Psoas muscle (tissue), 7 donors: ENCODE measurements at regions not wholly inside any gene's neighbourhood (a gene's known extent, or its start where the extent isn't known, plus 50 kb on each side); places are given as distances from the start of the nearest gene placed in this dataset.

Experiments
- ATAC-seq, 4 donors: fragments of 200-7000 bp; cut with Tn5 transposase; one replicate each; pipeline ENCODE4 v1.9.1; 2020; ENCODE audit warnings: moderate library complexity in 3 of 4, mild to moderate bottlenecking in 2 of 4
- DNase-seq, 2 donors: peaks; one replicate each; pipeline ENCODE4 v3.0.0-alpha.2; 2020
- H3K27ac ChIP-seq: fragments of 200-600 bp; one replicate; pipeline ENCODE4 v1.8.0; 2022
- H3K27me3 ChIP-seq, 3 donors: fragments of 200-600 bp in 1 of 3; one replicate each; pipeline versions ENCODE4 v1.6.1 to v1.8.0; 2013 to 2022; ENCODE audit warnings: low read length in 2 of 3, mild to moderate bottlenecking in 2 of 3, moderate library complexity in 1 of 3; ENCODE audit not compliant: insufficient read depth in 3 of 3
- H3K36me3 ChIP-seq, 2 donors: fragments of 200-600 bp in 1 of 2; one replicate each; pipeline versions ENCODE4 v1.6.1 to v1.8.0; 2013 to 2022; ENCODE audit warnings: low read depth in 1 of 2, mild to moderate bottlenecking in 1 of 2, moderate library complexity in 1 of 2; ENCODE audit not compliant: insufficient read depth in 1 of 2
- H3K4me1 ChIP-seq: fragments of 200-600 bp; one replicate; pipeline ENCODE4 v1.8.0; 2022
- H3K4me3 ChIP-seq: fragments of 200-600 bp; one replicate; pipeline ENCODE4 v1.8.0; 2022; ENCODE audit warnings: mild to moderate bottlenecking
- H3K9me3 ChIP-seq: fragments of 200-600 bp; one replicate; pipeline ENCODE4 v1.8.0; 2022
- CTCF ChIP-seq: fragments of 200-600 bp; IDR thresholded peaks from one replicate; pipeline ENCODE4 v1.8.0; 2022; ENCODE audit warnings: antibody characterized with exemption
- WGBS, 3 donors: extraction: QIAGEN DNeasy Blood & Tissue Kit; methylation state at CpG; one replicate each; pipeline versions ENCODE4 v1.1.6 to v1.1.7; 2013; 5-methylcytosine and 5-hydroxymethylcytosine counted together
- intact Hi-C, 2 donors: fragments of 100-400 bp; cut with DNase I; formaldehyde crosslinking; loops; one replicate each; pipeline versions ENCODE4 v1.11.0 to v1.14.2; 2022
- donor health status: healthy with polysubstance abuse.
- donor health status: DM: no; HTN: no; CAD: no; lungs with moderate emphysema.
- donor health status: Bipolar disorder and iron deficiency.
- donor health status: healthy.
- donor health status: DM: yes; HTN: yes; CAD: no.
- donor health status: DM: no; HTN: no; CAD: no.
- donor health status: DM: yes; HTN: yes; CAD: no.

DNA sequence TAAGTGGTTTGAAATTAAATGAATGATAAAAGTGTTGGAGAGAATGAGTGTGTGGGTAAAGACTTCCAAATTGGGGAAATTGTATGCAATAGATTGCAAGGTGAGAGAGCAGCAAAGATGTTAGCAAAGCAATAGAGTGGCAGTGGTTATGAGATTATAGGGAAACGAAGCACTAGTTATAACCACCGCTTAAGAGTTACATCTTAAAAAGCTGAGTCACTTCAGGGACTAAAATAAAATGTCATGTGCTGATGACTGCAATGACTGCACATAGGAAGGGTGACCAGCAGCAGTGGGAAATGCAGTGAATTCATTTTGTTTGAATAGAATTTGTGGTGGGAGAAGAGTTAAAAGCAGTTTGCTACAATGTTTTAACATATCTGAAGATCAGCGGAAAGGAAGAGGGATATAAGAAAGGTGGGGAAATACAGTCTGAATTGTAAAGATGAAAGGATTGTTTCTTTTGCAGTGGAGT lies 127.3 kb downstream of the RAP2B start:
- Histone ChIP-seq H3K27me3 (no peaks in the 10 kb centered on the region), H3K9me3 (no peaks in the 10 kb centered on the region), H3K4me3 (no peak overlapping the region), H3K4me1 (no peaks in the 10 kb centered on the region), H3K27ac (no peak overlapping the region), H3K36me3 (no peaks in the 10 kb centered on the region)
- 79 to 89% (median 79%) methylated on average over 3 of the region's 3 CpGs for WGBS, 3 donors
- intact Hi-C loops: no loop called here
- ATAC-seq (peak in 1 of 4 donors; percentile 49), DNase-seq (no peak)
- no peak for TF ChIP-seq CTCF

- DNase-seq (no peak), ATAC-seq (no peak)
- H3K27me3 ChIP-seq: no peaks in the 10 kb centered on the region
- no peak overlapping the region for H3K27ac ChIP-seq
- H3K4me1 ChIP-seq: no peaks in the 10 kb centered on the region
- TF ChIP-seq CTCF: no peak
- no peaks in the 10 kb centered on the region for H3K9me3 ChIP-seq
- no peak overlapping the region for H3K4me3 ChIP-seq
- intact Hi-C loops: loop anchor here in 1 of 2 donors (10.0 kb wide), 1 partner anchor 246 kb away; no protein-coding TSS in a partner anchor
- no peaks in the 10 kb centered on the region for H3K36me3 ChIP-seq
- 23 to 37% (median 27%) methylated on average over 1 of the region's 1 CpG for WGBS, 3 donors
Observed at GRCh38 chr3:153290268-153291015, 128.4 kb downstream of the RAP2B start.

DNA sequence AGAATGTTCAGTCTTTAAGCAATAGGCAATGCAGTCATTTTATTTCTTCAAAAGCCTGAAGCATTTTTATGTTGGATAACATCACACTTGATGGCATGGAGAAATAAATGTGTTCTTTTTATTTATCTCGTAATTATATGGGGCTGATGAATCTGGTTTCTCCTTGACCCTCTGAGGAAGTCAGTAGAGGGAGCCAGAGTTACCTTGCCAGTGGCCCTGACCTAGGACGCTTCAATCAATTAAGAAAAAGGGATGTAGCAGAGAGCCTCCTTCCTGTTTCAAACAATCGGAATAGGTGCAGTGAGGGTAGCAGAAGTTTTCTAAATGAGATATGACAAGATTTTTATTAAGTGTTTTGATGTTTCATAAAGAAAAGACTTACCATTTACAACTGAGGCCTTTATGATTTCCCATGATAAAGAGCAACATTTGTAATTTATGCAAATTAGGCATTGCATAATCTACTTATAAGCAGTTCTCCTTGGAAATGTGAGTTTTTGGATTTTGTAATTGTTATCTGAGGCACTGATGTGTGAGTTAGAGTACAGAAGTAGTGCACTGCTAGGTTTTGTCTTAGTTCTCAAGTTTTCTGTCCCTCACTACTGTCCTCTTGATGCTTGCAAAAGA lies 129.1 kb downstream of the RAP2B start:
- no peak for DNase-seq
- ATAC-seq: no peak
- WGBS, 3 donors: 37 to 46% (median 40%) methylated on average over 3 of the region's 3 CpGs
- intact Hi-C loops: loop anchor here in 1 of 2 donors (10.0 kb wide), 1 partner anchor 246 kb away; no protein-coding TSS in a partner anchor
- Histone ChIP-seq H3K9me3 (no peaks in the 10 kb centered on the region), H3K27ac (no peak overlapping the region), H3K4me1 (no peaks in the 10 kb centered on the region), H3K27me3 (no peaks in the 10 kb centered on the region), H3K4me3 (no peak overlapping the region), H3K36me3 (no peaks in the 10 kb centered on the region)
- peak; percentile 24 for TF ChIP-seq CTCF

- H3K4me3 ChIP-seq: no peak overlapping the region
- H3K4me1 ChIP-seq: no peaks in the 10 kb centered on the region
- no peak for TF ChIP-seq CTCF
- ATAC-seq (no peak), DNase-seq (no peak)
- intact Hi-C loops: loop anchor here in 1 of 2 donors (10.0 kb wide), 1 partner anchor 248 kb away; no protein-coding TSS in a partner anchor
- H3K36me3 ChIP-seq: no peaks in the 10 kb centered on the region
- H3K27ac ChIP-seq: no peak overlapping the region
- 60 to 70% (median 63%) methylated on average over 5 of the region's 5 CpGs for WGBS, 3 donors
- H3K9me3 ChIP-seq: no peaks in the 10 kb centered on the region
- no peaks in the 10 kb centered on the region for H3K27me3 ChIP-seq
Observed at GRCh38 chr3:153293265-153293664, 131.2 kb downstream of the RAP2B start.
